ENCODE measurements at regions not wholly inside any gene's neighbourhood (a gene's known extent, or its start where the extent isn't known, plus 50 kb on each side); places are given as distances from the start of the nearest gene placed in this dataset.

- TF ChIP-seq, protein P1, sequence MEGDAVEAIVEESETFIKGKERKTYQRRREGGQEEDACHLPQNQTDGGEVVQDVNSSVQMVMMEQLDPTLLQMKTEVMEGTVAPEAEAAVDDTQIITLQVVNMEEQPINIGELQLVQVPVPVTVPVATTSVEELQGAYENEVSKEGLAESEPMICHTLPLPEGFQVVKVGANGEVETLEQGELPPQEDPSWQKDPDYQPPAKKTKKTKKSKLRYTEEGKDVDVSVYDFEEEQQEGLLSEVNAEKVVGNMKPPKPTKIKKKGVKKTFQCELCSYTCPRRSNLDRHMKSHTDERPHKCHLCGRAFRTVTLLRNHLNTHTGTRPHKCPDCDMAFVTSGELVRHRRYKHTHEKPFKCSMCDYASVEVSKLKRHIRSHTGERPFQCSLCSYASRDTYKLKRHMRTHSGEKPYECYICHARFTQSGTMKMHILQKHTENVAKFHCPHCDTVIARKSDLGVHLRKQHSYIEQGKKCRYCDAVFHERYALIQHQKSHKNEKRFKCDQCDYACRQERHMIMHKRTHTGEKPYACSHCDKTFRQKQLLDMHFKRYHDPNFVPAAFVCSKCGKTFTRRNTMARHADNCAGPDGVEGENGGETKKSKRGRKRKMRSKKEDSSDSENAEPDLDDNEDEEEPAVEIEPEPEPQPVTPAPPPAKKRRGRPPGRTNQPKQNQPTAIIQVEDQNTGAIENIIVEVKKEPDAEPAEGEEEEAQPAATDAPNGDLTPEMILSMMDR (IDR thresholded peaks at IDR 0.05; ENCODE audit: low read length): no peak
- TF ChIP-seq EZH2 (optimal IDR thresholded peaks at IDR 0.05; ENCODE audit: low read depth, low read length): no peak
- TF ChIP-seq EZH2phosphoT487 (IDR thresholded peaks at IDR 0.05; ENCODE audit: low read length): no peak
Measured at GRCh38 chr15:69930754-69931153, 167.0 kb downstream of the TLE3 start.

Measured in MM.1S (cell line).